ENCODE measurements at regions not wholly inside any gene's neighbourhood (a gene's known extent, or its start where the extent isn't known, plus 50 kb on each side); places are given as distances from the start of the nearest gene placed in this dataset.

DNA sequence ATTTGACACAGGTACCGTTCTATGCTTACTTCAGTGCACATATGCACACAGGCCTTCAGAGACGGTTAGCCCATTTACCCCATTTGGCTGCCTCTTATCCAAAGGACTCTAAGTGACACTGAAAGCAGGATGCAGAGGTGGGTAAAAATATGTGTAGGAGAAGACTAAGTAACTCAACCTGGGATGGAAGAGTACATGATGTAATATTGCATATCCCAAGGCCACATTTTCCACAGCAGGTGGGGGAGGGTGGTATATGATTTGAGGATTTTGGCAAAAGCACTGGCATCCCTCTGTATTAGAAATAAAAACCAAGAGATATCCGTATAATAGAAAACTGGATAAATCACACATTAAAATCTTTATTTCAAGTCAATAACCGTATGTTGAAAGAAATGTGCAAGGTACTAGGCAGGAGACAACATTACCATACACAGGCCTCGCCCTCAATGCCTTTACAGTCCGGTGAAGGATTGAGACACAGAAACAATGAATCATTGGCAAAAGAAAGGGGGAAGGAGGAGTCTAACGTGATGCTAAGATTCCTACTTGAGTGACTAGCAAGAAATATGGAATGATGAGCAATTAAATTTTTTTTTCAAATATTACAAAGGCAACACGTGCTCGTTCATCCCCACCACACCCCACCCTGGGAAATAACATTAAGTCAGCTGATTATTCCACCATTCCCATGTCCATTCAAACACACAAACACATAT lies 161.0 kb upstream of the RASGEF1B start:
- WGBS (ENCODE audit: insufficient coverage, insufficient replicate concordance, low lambda C conversion rate, missing lambda C conversion rate) = 36% methylated on average over 9 of the region's 9 CpGs
- ChIA-PET RAD21 (ENCODE audit: unreplicated experiment) (no interaction called here), POLR2A (no interaction called here), CTCF (no interaction called here), SMC1A (ENCODE audit: uncharacterized antibody, unreplicated experiment) (no interaction called here)
- TF ChIP-seq, protein P1, sequence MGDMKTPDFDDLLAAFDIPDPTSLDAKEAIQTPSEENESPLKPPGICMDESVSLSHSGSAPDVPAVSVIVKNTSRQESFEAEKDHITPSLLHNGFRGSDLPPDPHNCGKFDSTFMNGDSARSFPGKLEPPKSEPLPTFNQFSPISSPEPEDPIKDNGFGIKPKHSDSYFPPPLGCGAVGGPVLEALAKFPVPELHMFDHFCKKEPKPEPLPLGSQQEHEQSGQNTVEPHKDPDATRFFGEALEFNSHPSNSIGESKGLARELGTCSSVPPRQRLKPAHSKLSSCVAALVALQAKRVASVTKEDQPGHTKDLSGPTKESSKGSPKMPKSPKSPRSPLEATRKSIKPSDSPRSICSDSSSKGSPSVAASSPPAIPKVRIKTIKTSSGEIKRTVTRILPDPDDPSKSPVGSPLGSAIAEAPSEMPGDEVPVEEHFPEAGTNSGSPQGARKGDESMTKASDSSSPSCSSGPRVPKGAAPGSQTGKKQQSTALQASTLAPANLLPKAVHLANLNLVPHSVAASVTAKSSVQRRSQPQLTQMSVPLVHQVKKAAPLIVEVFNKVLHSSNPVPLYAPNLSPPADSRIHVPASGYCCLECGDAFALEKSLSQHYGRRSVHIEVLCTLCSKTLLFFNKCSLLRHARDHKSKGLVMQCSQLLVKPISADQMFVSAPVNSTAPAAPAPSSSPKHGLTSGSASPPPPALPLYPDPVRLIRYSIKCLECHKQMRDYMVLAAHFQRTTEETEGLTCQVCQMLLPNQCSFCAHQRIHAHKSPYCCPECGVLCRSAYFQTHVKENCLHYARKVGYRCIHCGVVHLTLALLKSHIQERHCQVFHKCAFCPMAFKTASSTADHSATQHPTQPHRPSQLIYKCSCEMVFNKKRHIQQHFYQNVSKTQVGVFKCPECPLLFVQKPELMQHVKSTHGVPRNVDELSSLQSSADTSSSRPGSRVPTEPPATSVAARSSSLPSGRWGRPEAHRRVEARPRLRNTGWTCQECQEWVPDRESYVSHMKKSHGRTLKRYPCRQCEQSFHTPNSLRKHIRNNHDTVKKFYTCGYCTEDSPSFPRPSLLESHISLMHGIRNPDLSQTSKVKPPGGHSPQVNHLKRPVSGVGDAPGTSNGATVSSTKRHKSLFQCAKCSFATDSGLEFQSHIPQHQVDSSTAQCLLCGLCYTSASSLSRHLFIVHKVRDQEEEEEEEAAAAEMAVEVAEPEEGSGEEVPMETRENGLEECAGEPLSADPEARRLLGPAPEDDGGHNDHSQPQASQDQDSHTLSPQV (IDR thresholded peaks at IDR 0.05) = no peak
- no peak for TF ChIP-seq LARP7 (IDR thresholded peaks at IDR 0.05)
- no peak for TF ChIP-seq SUPT20H (IDR thresholded peaks at IDR 0.05; ENCODE audit: borderline replicate concordance, control insufficient read depth, low read depth, low read length)
- no peak for TF ChIP-seq NFYB (IDR thresholded peaks at IDR 0.05; ENCODE audit: insufficient read depth, low read depth, low read length)
- TF ChIP-seq SIX5 (IDR thresholded peaks at IDR 0.05; ENCODE audit: low read depth, low read length, severe bottlenecking) = no peak
- TF ChIP-seq, protein P2, sequence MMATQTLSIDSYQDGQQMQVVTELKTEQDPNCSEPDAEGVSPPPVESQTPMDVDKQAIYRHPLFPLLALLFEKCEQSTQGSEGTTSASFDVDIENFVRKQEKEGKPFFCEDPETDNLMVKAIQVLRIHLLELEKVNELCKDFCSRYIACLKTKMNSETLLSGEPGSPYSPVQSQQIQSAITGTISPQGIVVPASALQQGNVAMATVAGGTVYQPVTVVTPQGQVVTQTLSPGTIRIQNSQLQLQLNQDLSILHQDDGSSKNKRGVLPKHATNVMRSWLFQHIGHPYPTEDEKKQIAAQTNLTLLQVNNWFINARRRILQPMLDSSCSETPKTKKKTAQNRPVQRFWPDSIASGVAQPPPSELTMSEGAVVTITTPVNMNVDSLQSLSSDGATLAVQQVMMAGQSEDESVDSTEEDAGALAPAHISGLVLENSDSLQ (IDR thresholded peaks at IDR 0.05) = no peak
- no peak for TF ChIP-seq HCFC1 (IDR thresholded peaks at IDR 0.05; ENCODE audit: low read length)
- no peak for TF ChIP-seq HDAC2 (IDR thresholded peaks at IDR 0.05)
- TF ChIP-seq NR2C2 (IDR thresholded peaks at IDR 0.05; ENCODE audit: borderline replicate concordance, control insufficient read depth, insufficient read length, low read depth) = no peak
- TF ChIP-seq KDM1A (IDR thresholded peaks at IDR 0.05; ENCODE audit: borderline replicate concordance) = no peak
- TF ChIP-seq CHD2 (IDR thresholded peaks at IDR 0.05; ENCODE audit: borderline replicate concordance, low read depth, low read length) = no peak
- TF ChIP-seq POU2F2 (IDR thresholded peaks at IDR 0.05; ENCODE audit: borderline replicate concordance, low read depth, low read length) = no peak
- TF ChIP-seq, protein P3, sequence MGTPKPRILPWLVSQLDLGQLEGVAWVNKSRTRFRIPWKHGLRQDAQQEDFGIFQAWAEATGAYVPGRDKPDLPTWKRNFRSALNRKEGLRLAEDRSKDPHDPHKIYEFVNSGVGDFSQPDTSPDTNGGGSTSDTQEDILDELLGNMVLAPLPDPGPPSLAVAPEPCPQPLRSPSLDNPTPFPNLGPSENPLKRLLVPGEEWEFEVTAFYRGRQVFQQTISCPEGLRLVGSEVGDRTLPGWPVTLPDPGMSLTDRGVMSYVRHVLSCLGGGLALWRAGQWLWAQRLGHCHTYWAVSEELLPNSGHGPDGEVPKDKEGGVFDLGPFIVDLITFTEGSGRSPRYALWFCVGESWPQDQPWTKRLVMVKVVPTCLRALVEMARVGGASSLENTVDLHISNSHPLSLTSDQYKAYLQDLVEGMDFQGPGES (IDR thresholded peaks at IDR 0.05) = no peak
- TF ChIP-seq ZNF207 (IDR thresholded peaks at IDR 0.05; ENCODE audit: borderline replicate concordance) = no peak
- TF ChIP-seq BHLHE40 (IDR thresholded peaks at IDR 0.05; ENCODE audit: borderline replicate concordance in 1 of 2, low read depth in 2 of 2, low read length in 1 of 2) = no peak
- no peak for TF ChIP-seq BACH1 (IDR thresholded peaks at IDR 0.05; ENCODE audit: borderline replicate concordance)
- TF ChIP-seq GABPA (IDR thresholded peaks at IDR 0.05; ENCODE audit: low read depth) = no peak
- DNase-seq (ENCODE audit: low read depth, low spot score) = no peak
- no peak for ATAC-seq
- Histone ChIP-seq H3K9me3 (replicated peaks; ENCODE audit: control insufficient read depth, insufficient read depth, low read length) (no peaks in the 10 kb centered on the region), H3K79me2 (ENCODE audit: control insufficient read depth, insufficient read depth, low read length) (no peaks in the 10 kb centered on the region), H3K27ac (ENCODE audit: control insufficient read depth, insufficient read depth) (no peak overlapping the region), H3K4me3 (no peak overlapping the region), H3K27me3 (replicated peaks in 1 of 2; ENCODE audit: control insufficient read depth in 2 of 2, insufficient read depth in 2 of 2, low read length in 1 of 2) (no peaks in the 10 kb centered on the region), H3K4me2 (ENCODE audit: control insufficient read depth, insufficient read depth) (no peak overlapping the region), H3K4me1 (ENCODE audit: control insufficient read depth, insufficient read depth, low read length) (no peaks in the 10 kb centered on the region), H2AFZ (ENCODE audit: control insufficient read depth, low read depth, low read length) (no peak overlapping the region), H4K20me1 (ENCODE audit: control insufficient read depth, insufficient read depth) (no peaks in the 10 kb centered on the region), H3K9ac (ENCODE audit: control insufficient read depth, insufficient read depth, low read length) (no peak overlapping the region), H3K36me3 (ENCODE audit: control insufficient read depth in 2 of 2, insufficient read depth in 2 of 2, low read length in 1 of 2) (no peaks in the 10 kb centered on the region)
- FAIRE-seq = no peak
- in situ Hi-C loops (cut with MboI) (no loop called here), intact Hi-C loops (cut with micrococcal nuclease; ENCODE audit: unreplicated experiment) (no loop called here)
- BruUV-seq (replicated peaks) = no TSS peak

All from GM12878 (cell line).